GM12878 (cell line): ENCODE measurements at regions not wholly inside any gene's neighbourhood (a gene's known extent, or its start where the extent isn't known, plus 50 kb on each side); places are given as distances from the start of the nearest gene placed in this dataset.

Experiments used
- ATAC-seq: fragments of 200-7000 bp; cut with Tn5 transposase; 3 replicates; pipeline ENCODE4 v1.9.1; 2020; ENCODE audit warnings: mild to moderate bottlenecking, moderate library complexity
- BruUV-seq: library from RNA; stranded (reverse); fragments of 400-500 nt; replicated peaks from 2 replicates; lab custom pipeline; 2021; lab: Mats Ljungman, UMichigan
- CTCF ChIA-PET: fragments of 300-600 bp; sonication (Branson Sonifier 250); formaldehyde crosslinking; extraction: SDS; loops from one replicate; lab custom pipeline; 2021; ENCODE audit warnings: inconsistent platforms; lab: Yijun Ruan, JAX
- POLR2A ChIA-PET: fragments of 350-600 bp; formaldehyde crosslinking; extraction: SDS; loops from one replicate; lab custom pipeline; 2021; ENCODE audit warnings: inconsistent platforms; lab: Charles Lee
- RAD21 ChIA-PET: fragments of 300-600 bp; sonication (Branson Sonifier 250); formaldehyde crosslinking; loops from one replicate; lab custom pipeline; 2023; ENCODE audit warnings: antibody characterized with exemption; ENCODE audit not compliant: unreplicated experiment; lab: Charles Lee
- SMC1A ChIA-PET: fragments of 300-600 bp; sonication (Branson Sonifier 250); formaldehyde crosslinking; loops from one replicate; lab custom pipeline; 2023; ENCODE audit not compliant: unreplicated experiment, uncharacterized antibody; lab: Charles Lee
- DNase-seq: peaks from one replicate; pipeline ENCODE4 v3.0.0-alpha.2; 2011; ENCODE audit warnings: low read depth, low spot score
- FAIRE-seq: peaks from 3 replicates; lab custom pipeline; 2011; peaks lifted over from hg19 to GRCh38; lab: Jason Lieb, UNC
- H2AFZ ChIP-seq: 2 replicates; pipeline ENCODE4 v1.6.0; 2011; ENCODE audit warnings: low read depth, low read length, control low read depth; ENCODE audit not compliant: control insufficient read depth
- H3K27ac ChIP-seq: 2 replicates; pipeline ENCODE4 v1.5.1; 2011; ENCODE audit warnings: control low read depth; ENCODE audit not compliant: control insufficient read depth, insufficient read depth
- H3K27me3 ChIP-seq, 2 experiments: replicated peaks in 1 of 2; 2 replicates each; pipeline versions ENCODE4 v1.6.0 to v1.6.1; 2011; ENCODE audit warnings: low read length in 1 of 2; ENCODE audit not compliant: control insufficient read depth in 2 of 2, insufficient read depth in 2 of 2
- H3K36me3 ChIP-seq, 2 experiments: 2 replicates each; pipeline ENCODE4 v1.5.1; 2011; ENCODE audit warnings: low read length in 1 of 2; ENCODE audit not compliant: control insufficient read depth in 2 of 2, insufficient read depth in 2 of 2
- H3K4me1 ChIP-seq: 2 replicates; pipeline ENCODE4 v1.6.1; 2011; ENCODE audit warnings: mild to moderate bottlenecking, low read length, moderate library complexity, mixed read lengths; ENCODE audit not compliant: control insufficient read depth, insufficient read depth
- H3K4me2 ChIP-seq: 2 replicates; pipeline ENCODE4 v1.6.0; 2011; ENCODE audit warnings: control low read depth; ENCODE audit not compliant: control insufficient read depth, insufficient read depth
- H3K4me3 ChIP-seq: fragments of 200-600 bp; sonication (generic); 2 replicates; pipeline ENCODE4 v1.5.1; 2016
- H3K79me2 ChIP-seq: 2 replicates; pipeline ENCODE4 v1.6.0; 2011; ENCODE audit warnings: low read length; ENCODE audit not compliant: control insufficient read depth, insufficient read depth
- H3K9ac ChIP-seq: 2 replicates; pipeline ENCODE4 v1.8.0; 2011; ENCODE audit warnings: low read length, control low read depth, mixed read lengths; ENCODE audit not compliant: control insufficient read depth, insufficient read depth
- H3K9me3 ChIP-seq: replicated peaks from 3 replicates; pipeline ENCODE4 v1.5.1; 2011; ENCODE audit warnings: mild to moderate bottlenecking, low read length; ENCODE audit not compliant: control insufficient read depth, insufficient read depth
- H4K20me1 ChIP-seq: 2 replicates; pipeline ENCODE4 v1.6.0; 2011; ENCODE audit not compliant: control insufficient read depth, insufficient read depth
- CEBPZ ChIP-seq: fragments of 150-350 bp; IDR thresholded peaks from 2 replicates; pipeline ENCODE4 v1.6.1; 2016; ENCODE audit warnings: low read depth, low read length
- CREB1 ChIP-seq: IDR thresholded peaks from 2 replicates; pipeline ENCODE4 v1.6.1; 2012; ENCODE audit warnings: low read depth, mild to moderate bottlenecking, inconsistent platforms
- HCFC1 ChIP-seq: fragments of 150-350 bp; IDR thresholded peaks from 2 replicates; pipeline ENCODE4 v1.6.1; 2014; ENCODE audit warnings: low read length
- PRDM15 ChIP-seq: fragments of 450-650 bp; formaldehyde crosslinking; IDR thresholded peaks from 2 replicates; pipeline ENCODE4 v1.4.0; 2020; ENCODE audit warnings: mild to moderate bottlenecking, moderate library complexity
- RB1 ChIP-seq: fragments of 450-650 bp; formaldehyde crosslinking; IDR thresholded peaks from 2 replicates; pipeline ENCODE4 v1.6.1; 2017; ENCODE audit warnings: mild to moderate bottlenecking, borderline replicate concordance
- RUNX3 ChIP-seq: IDR thresholded peaks from 2 replicates; pipeline ENCODE4 v1.6.1; 2012; ENCODE audit warnings: low read length, inconsistent platforms
- SIN3A ChIP-seq: IDR thresholded peaks from 2 replicates; pipeline ENCODE4 v1.6.1; 2012; ENCODE audit warnings: low read depth, low read length, improper control_type of control experiment
- WGBS: methylation state at CpG from one replicate; pipeline ENCODE4 v1.1.6; 2016; ENCODE audit warnings: low lambda C conversion rate; ENCODE audit not compliant: insufficient replicate concordance, insufficient coverage; ENCODE audit errors: missing lambda C conversion rate; 5-methylcytosine and 5-hydroxymethylcytosine counted together
- in situ Hi-C: fragments of 300-500 bp; cut with MboI; formaldehyde crosslinking; loops from 9 replicates; pipeline ENCODE4 v1.14.3; 2018; ENCODE audit warnings: mixed read lengths
- intact Hi-C: fragments of 100-400 bp; cut with micrococcal nuclease; formaldehyde crosslinking; loops from one replicate; pipeline ENCODE4 v1.14.2; 2022; ENCODE audit not compliant: unreplicated experiment
- TF ChIP-seq, protein P1 (sequence below): IDR thresholded peaks from 2 replicates; pipeline ENCODE4 v1.6.1; 2012; ENCODE audit warnings: low read depth, low read length, improper control_type of control experiment

GRCh38 chr3:95037927-95038326 is 975.1 kb downstream of the NSUN3 start:
- Histone ChIP-seq H4K20me1 (no peaks in the 10 kb centered on the region), H3K27me3 (no peaks in the 10 kb centered on the region), H3K9me3 (no peaks in the 10 kb centered on the region), H3K36me3 (no peaks in the 10 kb centered on the region), H3K9ac (no peak overlapping the region), H3K4me3 (no peak overlapping the region), H3K79me2 (no peaks in the 10 kb centered on the region), H2AFZ (no peak overlapping the region), H3K4me1 (no peaks in the 10 kb centered on the region), H3K27ac (no peak overlapping the region), H3K4me2 (no peak overlapping the region)
- SMC1A ChIA-PET, result interaction anchor here (0.6 to 1.3 kb wide), 2 partner anchors 9 to 760 kb away, joined by 3 to 6 read pairs; no protein-coding TSS in a partner anchor
- in situ Hi-C loops, result no loop called here
- TF ChIP-seq RB1 (no peak), CEBPZ (no peak), SIN3A (no peak), PRDM15 (CRISPR knock-in tag) (no peak), CREB1 (no peak), HCFC1 (no peak), RUNX3 (no peak)
- TF ChIP-seq, protein P1, sequence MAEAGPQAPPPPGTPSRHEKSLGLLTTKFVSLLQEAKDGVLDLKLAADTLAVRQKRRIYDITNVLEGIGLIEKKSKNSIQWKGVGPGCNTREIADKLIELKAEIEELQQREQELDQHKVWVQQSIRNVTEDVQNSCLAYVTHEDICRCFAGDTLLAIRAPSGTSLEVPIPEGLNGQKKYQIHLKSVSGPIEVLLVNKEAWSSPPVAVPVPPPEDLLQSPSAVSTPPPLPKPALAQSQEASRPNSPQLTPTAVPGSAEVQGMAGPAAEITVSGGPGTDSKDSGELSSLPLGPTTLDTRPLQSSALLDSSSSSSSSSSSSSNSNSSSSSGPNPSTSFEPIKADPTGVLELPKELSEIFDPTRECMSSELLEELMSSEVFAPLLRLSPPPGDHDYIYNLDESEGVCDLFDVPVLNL, result no peak
- CTCF ChIA-PET, result no interaction called here
- WGBS, result 0% methylated on average over 3 of the region's 3 CpGs
- intact Hi-C loops, result no loop called here
- ATAC-seq (no peak), FAIRE-seq (no peak), DNase-seq (no peak)
- BruUV-seq, result no TSS peak
- POLR2A ChIA-PET, result no interaction called here
- RAD21 ChIA-PET, result no interaction called here
